PFSK-1 (cell line): ENCODE measurements at regions not wholly inside any gene's neighbourhood (a gene's known extent, or its start where the extent isn't known, plus 50 kb on each side); places are given as distances from the start of the nearest gene placed in this dataset.

Source experiments
- FOXP2 ChIP-seq: optimal IDR thresholded peaks from 2 replicates; pipeline ENCODE3; 2011; ENCODE audit warnings: borderline replicate concordance, control low read depth, inconsistent platforms; ENCODE audit not compliant: insufficient read depth; ENCODE audit errors: extremely low read length, extremely low read depth
- POLR2AphosphoS5 ChIP-seq: IDR thresholded peaks from 2 replicates; pipeline ENCODE4 v1.6.1; 2012; ENCODE audit warnings: low read depth, mild to moderate bottlenecking, control low read depth, low read length, moderate library complexity
- REST ChIP-seq, 2 experiments: IDR thresholded peaks; 2 replicates each; pipeline versions ENCODE4 v1.6.1 to v1.8.0; 2011 to 2012; ENCODE audit warnings: low read depth in 2 of 2, low read length in 2 of 2, control low read depth in 1 of 2, inconsistent platforms in 1 of 2, mild to moderate bottlenecking in 1 of 2, moderate library complexity in 1 of 2; ENCODE audit not compliant: insufficient read depth in 1 of 2
- SIN3A ChIP-seq: IDR thresholded peaks from 2 replicates; pipeline ENCODE4 v1.6.1; 2012; ENCODE audit warnings: mild to moderate bottlenecking, low read length, moderate library complexity, borderline replicate concordance; ENCODE audit not compliant: insufficient read depth
- TAF1 ChIP-seq: IDR thresholded peaks from 2 replicates; pipeline ENCODE4 v1.6.1; 2012; ENCODE audit warnings: low read length, control low read depth, borderline replicate concordance; ENCODE audit not compliant: insufficient read depth

GRCh38 chr4:151524610-151525009, 115.6 kb downstream of the FHIP1A start:
- TF ChIP-seq REST (IDR thresholded peaks at IDR 0.05; ENCODE audit: insufficient read depth in 1 of 2, low read depth in 2 of 2, low read length in 2 of 2) = no peak
- TF ChIP-seq POLR2AphosphoS5 = no peak
- no peak for TF ChIP-seq TAF1
- TF ChIP-seq FOXP2 = no peak
- TF ChIP-seq SIN3A = no peak

- TF ChIP-seq POLR2AphosphoS5 (no peak), FOXP2 (no peak), REST (IDR thresholded peaks at IDR 0.05; ENCODE audit: insufficient read depth in 1 of 2, low read depth in 2 of 2, low read length in 2 of 2) (no peak), TAF1 (no peak), SIN3A (no peak)
These were observed 118.7 kb downstream of the FHIP1A start for GRCh38 chr4:151527699-151528098.

GRCh38 chr4:151529187-151529586, 120.2 kb downstream of the FHIP1A start:
- TF ChIP-seq SIN3A = no peak
- no peak for TF ChIP-seq POLR2AphosphoS5
- no peak for TF ChIP-seq REST (IDR thresholded peaks at IDR 0.05; ENCODE audit: insufficient read depth in 1 of 2, low read depth in 2 of 2, low read length in 2 of 2)
- no peak for TF ChIP-seq FOXP2
- TF ChIP-seq TAF1 = no peak

- TF ChIP-seq REST (IDR thresholded peaks at IDR 0.05; ENCODE audit: insufficient read depth in 1 of 2, low read depth in 2 of 2, low read length in 2 of 2) (no peak), TAF1 (no peak), POLR2AphosphoS5 (no peak), SIN3A (no peak), FOXP2 (no peak)
These were observed 121.3 kb downstream of the FHIP1A start for GRCh38 chr4:151530230-151530629.

GRCh38 chr4:151530783-151531182, 121.8 kb downstream of the FHIP1A start:
- TF ChIP-seq REST (IDR thresholded peaks at IDR 0.05; ENCODE audit: insufficient read depth in 1 of 2, low read depth in 2 of 2, low read length in 2 of 2) (no peak), POLR2AphosphoS5 (no peak), SIN3A (no peak), FOXP2 (no peak), TAF1 (no peak)
